ENCODE measurements at regions not wholly inside any gene's neighbourhood (a gene's known extent, or its start where the extent isn't known, plus 50 kb on each side); places are given as distances from the start of the nearest gene placed in this dataset.

DNA sequence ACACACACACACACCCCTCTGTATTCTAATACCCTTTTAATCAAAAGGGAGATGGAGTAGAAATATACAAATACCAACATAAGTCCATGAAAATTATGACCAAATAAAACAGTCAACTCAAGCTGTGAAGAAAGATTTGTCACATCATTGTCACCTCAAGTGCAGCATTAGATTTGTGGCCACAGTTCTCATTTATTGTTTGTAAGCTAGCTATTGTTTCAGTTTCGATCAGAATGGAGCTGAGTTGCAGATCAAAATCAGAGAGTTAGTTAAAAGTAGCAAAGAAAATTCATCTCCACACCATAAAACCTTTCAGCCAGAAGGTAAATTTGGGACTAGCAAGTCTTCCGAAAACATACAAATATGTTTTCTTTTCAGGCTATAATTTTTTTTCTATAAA, 267.7 kb upstream of the LMCD1 start:
- Histone ChIP-seq H3K27ac (ENCODE audit: low read depth in 1 of 2, low read length in 1 of 2) (no peak overlapping the region), H3K36me3 (ENCODE audit: control insufficient read depth in 4 of 4, insufficient read depth in 4 of 4, low read length in 4 of 4) (no peaks in the 10 kb centered on the region), H3K4me1 (ENCODE audit: control insufficient read depth in 5 of 5, insufficient read depth in 5 of 5, low read length in 5 of 5) (peaks cover 0 to 15% (median 0%) of the 10 kb centered on the region in 5 donors), H3K9me3 (ENCODE audit: control insufficient read depth in 4 of 4, insufficient read depth in 3 of 4, low read length in 3 of 4) (no peaks in the 10 kb centered on the region), H3K27me3 (ENCODE audit: control insufficient read depth in 3 of 3, insufficient read depth in 3 of 3, low read length in 2 of 3) (no peaks in the 10 kb centered on the region), H3K4me3 (no peak overlapping the region), H3K9ac (ENCODE audit: insufficient read depth in 1 of 2, low read length in 2 of 2) (no peak overlapping the region)
- WGBS, 2 donors: 85 to 88% methylated on average over 2 of the region's 2 CpGs
- TF ChIP-seq, protein P1, sequence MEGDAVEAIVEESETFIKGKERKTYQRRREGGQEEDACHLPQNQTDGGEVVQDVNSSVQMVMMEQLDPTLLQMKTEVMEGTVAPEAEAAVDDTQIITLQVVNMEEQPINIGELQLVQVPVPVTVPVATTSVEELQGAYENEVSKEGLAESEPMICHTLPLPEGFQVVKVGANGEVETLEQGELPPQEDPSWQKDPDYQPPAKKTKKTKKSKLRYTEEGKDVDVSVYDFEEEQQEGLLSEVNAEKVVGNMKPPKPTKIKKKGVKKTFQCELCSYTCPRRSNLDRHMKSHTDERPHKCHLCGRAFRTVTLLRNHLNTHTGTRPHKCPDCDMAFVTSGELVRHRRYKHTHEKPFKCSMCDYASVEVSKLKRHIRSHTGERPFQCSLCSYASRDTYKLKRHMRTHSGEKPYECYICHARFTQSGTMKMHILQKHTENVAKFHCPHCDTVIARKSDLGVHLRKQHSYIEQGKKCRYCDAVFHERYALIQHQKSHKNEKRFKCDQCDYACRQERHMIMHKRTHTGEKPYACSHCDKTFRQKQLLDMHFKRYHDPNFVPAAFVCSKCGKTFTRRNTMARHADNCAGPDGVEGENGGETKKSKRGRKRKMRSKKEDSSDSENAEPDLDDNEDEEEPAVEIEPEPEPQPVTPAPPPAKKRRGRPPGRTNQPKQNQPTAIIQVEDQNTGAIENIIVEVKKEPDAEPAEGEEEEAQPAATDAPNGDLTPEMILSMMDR (IDR thresholded peaks at IDR 0.05; ENCODE audit: control extremely low read depth, extremely low read depth): no peak
- DNase-seq (no peak), ATAC-seq (ENCODE audit: insufficient read depth, low FRiP score) (no peak)

- no peaks in the 10 kb centered on the region for H3K9me3 ChIP-seq (ENCODE audit: control insufficient read depth in 4 of 4, insufficient read depth in 3 of 4, low read length in 3 of 4)
- H3K36me3 ChIP-seq (ENCODE audit: control insufficient read depth in 4 of 4, insufficient read depth in 4 of 4, low read length in 4 of 4): no peaks in the 10 kb centered on the region
- H3K4me3 ChIP-seq: no peak overlapping the region
- peaks cover 0 to 31% (median 0%) of the 10 kb centered on the region in 5 donors for H3K4me1 ChIP-seq (ENCODE audit: control insufficient read depth in 5 of 5, insufficient read depth in 5 of 5, low read length in 5 of 5)
- TF ChIP-seq, protein P1 (IDR thresholded peaks at IDR 0.05; ENCODE audit: control extremely low read depth, extremely low read depth): no peak
- no peaks in the 10 kb centered on the region for H3K27me3 ChIP-seq (ENCODE audit: control insufficient read depth in 3 of 3, insufficient read depth in 3 of 3, low read length in 2 of 3)
- no peak overlapping the region for H3K27ac ChIP-seq (ENCODE audit: low read depth in 1 of 2, low read length in 1 of 2)
- WGBS, 2 donors: 85 to 98% methylated on average over 3 of the region's 3 CpGs
- no peak overlapping the region for H3K9ac ChIP-seq (ENCODE audit: insufficient read depth in 1 of 2, low read length in 2 of 2)
- DNase-seq (no peak), ATAC-seq (ENCODE audit: insufficient read depth, low FRiP score) (no peak)
Measured at GRCh38 chr3:8236264-8236663, 265.4 kb upstream of the LMCD1 start.

DNA sequence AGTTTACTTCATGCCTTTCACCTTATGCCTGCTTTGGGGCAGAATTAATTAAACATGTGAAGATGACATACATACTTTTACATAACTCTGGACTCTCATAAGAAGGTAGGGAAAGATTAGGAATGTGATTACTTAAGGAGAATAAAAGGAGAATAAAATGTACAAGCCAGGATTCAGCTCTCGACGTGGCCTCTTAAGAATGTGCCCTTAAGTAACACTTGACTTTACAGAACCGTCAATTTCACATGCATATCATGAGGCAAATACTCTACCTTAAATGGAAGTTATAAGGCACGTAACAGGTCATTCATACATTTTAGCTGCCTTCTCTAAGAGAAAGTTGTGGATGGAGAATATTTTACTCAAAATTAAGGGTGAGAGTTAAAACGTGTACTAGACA, 263.7 kb upstream of the LMCD1 start:
- DNase-seq (peak in 2 of 3 donors; percentile 35), ATAC-seq (ENCODE audit: insufficient read depth, low FRiP score) (no peak)
- H3K27ac ChIP-seq (ENCODE audit: low read depth in 1 of 2, low read length in 1 of 2): no peak overlapping the region
- 52 to 79% methylated on average over 5 of the region's 5 CpGs for WGBS, 2 donors
- TF ChIP-seq, protein P1 (IDR thresholded peaks at IDR 0.05; ENCODE audit: control extremely low read depth, extremely low read depth): no peak
- no peak overlapping the region for H3K9ac ChIP-seq (ENCODE audit: insufficient read depth in 1 of 2, low read length in 2 of 2)
- H3K9me3 ChIP-seq (ENCODE audit: control insufficient read depth in 4 of 4, insufficient read depth in 3 of 4, low read length in 3 of 4): peaks cover 0 to 4% (median 0%) of the 10 kb centered on the region in 4 donors
- H3K27me3 ChIP-seq (ENCODE audit: control insufficient read depth in 3 of 3, insufficient read depth in 3 of 3, low read length in 2 of 3): no peaks in the 10 kb centered on the region
- peaks cover 0 to 31% (median 0%) of the 10 kb centered on the region in 5 donors for H3K4me1 ChIP-seq (ENCODE audit: control insufficient read depth in 5 of 5, insufficient read depth in 5 of 5, low read length in 5 of 5)
- H3K4me3 ChIP-seq: no peak overlapping the region
- no peaks in the 10 kb centered on the region for H3K36me3 ChIP-seq (ENCODE audit: control insufficient read depth in 4 of 4, insufficient read depth in 4 of 4, low read length in 4 of 4)

DNA sequence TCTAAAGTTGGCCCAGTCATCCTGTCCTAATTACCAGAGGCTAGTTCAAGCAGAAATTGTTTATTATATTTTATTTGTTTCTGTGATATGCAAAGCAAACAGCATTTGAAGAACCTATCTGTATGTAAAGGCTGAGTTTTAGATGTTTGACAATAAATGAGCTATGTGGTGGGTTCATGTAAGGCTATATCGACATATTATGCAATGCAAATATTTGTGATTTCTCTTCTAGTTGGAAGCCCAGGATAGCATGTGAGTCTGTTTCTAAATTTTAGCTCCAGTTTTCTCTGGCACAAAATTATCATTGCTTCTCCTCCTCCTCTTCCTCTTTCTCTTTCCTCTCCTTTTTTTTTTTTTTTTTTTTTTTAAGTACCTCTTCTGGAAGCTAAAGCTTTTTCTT, 263.2 kb upstream of the LMCD1 start:
- Histone ChIP-seq H3K9ac (ENCODE audit: insufficient read depth in 1 of 2, low read length in 2 of 2) (no peak overlapping the region), H3K9me3 (ENCODE audit: control insufficient read depth in 4 of 4, insufficient read depth in 3 of 4, low read length in 3 of 4) (peaks cover 0 to 4% (median 0%) of the 10 kb centered on the region in 4 donors), H3K36me3 (ENCODE audit: control insufficient read depth in 4 of 4, insufficient read depth in 4 of 4, low read length in 4 of 4) (no peaks in the 10 kb centered on the region), H3K27ac (ENCODE audit: low read depth in 1 of 2, low read length in 1 of 2) (no peak overlapping the region), H3K4me1 (ENCODE audit: control insufficient read depth in 5 of 5, insufficient read depth in 5 of 5, low read length in 5 of 5) (peaks cover 0 to 31% (median 0%) of the 10 kb centered on the region in 5 donors), H3K27me3 (ENCODE audit: control insufficient read depth in 3 of 3, insufficient read depth in 3 of 3, low read length in 2 of 3) (no peaks in the 10 kb centered on the region), H3K4me3 (no peak overlapping the region)
- DNase-seq: peak in 1 of 3 donors; percentile 59
- WGBS, 2 donors: 52 to 75% methylated on average over 1 of the region's 1 CpG
- TF ChIP-seq, protein P1 (IDR thresholded peaks at IDR 0.05; ENCODE audit: control extremely low read depth, extremely low read depth): no peak
- ATAC-seq (ENCODE audit: insufficient read depth, low FRiP score): no peak

Measured in lung (tissue), 11 donors.